Calu3 (cell line): ENCODE measurements at regions not wholly inside any gene's neighbourhood (a gene's known extent, or its start where the extent isn't known, plus 50 kb on each side); places are given as distances from the start of the nearest gene placed in this dataset.
"Not testable (repeated sequence)": the region's sequence is repeated elsewhere in the genome, so short reads cannot be mapped to it uniquely, and the experiment has no call there.

ENCODE experiments used
- BruUV-seq: library from RNA; stranded (reverse); fragments of 400-500 nt; replicated peaks from 2 replicates; lab custom pipeline; 2021; lab: Mats Ljungman, UMichigan
- CTCF ChIA-PET: fragments of 300-600 bp; sonication (Branson Sonifier 250); formaldehyde crosslinking; loops from one replicate; lab custom pipeline; 2022; ENCODE audit warnings: antibody characterized with exemption; lab: Charles Lee
- DNase-seq: peaks from one replicate; pipeline ENCODE4 v3.0.0; 2022
- H3K27ac Mint-ChIP-seq: one replicate; pipeline ENCODE4 v1.8.0; 2022; ENCODE audit warnings: mixed read lengths; ENCODE audit not compliant: unreplicated experiment
- H3K27me3 Mint-ChIP-seq: one replicate; pipeline ENCODE4 v1.8.0; 2022; ENCODE audit warnings: mixed read lengths; ENCODE audit not compliant: unreplicated experiment
- H3K36me3 Mint-ChIP-seq: one replicate; pipeline ENCODE4 v1.8.0; 2022; ENCODE audit warnings: mild to moderate bottlenecking, moderate library complexity, mixed read lengths; ENCODE audit not compliant: insufficient read depth, unreplicated experiment
- H3K4me1 Mint-ChIP-seq: one replicate; pipeline ENCODE4 v1.8.0; 2022; ENCODE audit warnings: mild to moderate bottlenecking, low read depth, mixed read lengths; ENCODE audit not compliant: unreplicated experiment
- H3K4me3 Mint-ChIP-seq: one replicate; pipeline ENCODE4 v1.8.0; 2022; ENCODE audit warnings: mild to moderate bottlenecking, low read depth, moderate library complexity, mixed read lengths; ENCODE audit not compliant: unreplicated experiment
- H3K9me3 Mint-ChIP-seq: one replicate; pipeline ENCODE4 v1.8.0; 2022; ENCODE audit warnings: low read depth, mixed read lengths; ENCODE audit not compliant: unreplicated experiment
- intact Hi-C: fragments of 100-400 bp; cut with micrococcal nuclease; formaldehyde crosslinking; loops from one replicate; pipeline ENCODE4 v1.10.0; 2022; ENCODE audit not compliant: unreplicated experiment
- TF ChIP-seq, protein P1 (sequence below): fragments of 200-600 bp; IDR thresholded peaks from one replicate; pipeline ENCODE4 v1.8.0; 2022; ENCODE audit warnings: antibody characterized with exemption; ENCODE audit not compliant: unreplicated experiment

DNA sequence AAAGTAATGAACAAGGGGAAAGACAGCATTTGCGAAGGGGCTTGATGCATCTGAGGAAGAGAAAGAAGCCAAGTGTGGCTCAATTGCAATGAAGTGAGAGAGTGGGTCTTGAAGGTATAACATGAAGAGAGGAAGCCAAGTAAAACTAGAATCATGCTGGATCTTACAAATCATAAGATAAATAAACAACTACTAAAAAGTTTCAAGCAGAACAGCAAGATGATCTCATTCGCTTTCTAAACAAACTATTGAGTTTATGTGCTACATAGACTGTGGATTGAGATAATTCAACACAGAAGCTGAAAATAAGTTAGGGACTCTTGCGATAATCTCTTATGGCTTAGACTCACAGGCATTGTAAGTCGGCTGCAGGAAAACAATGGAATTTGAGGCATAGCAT is 1310.5 kb upstream of the NRXN1 start:
- TF ChIP-seq, protein P1, sequence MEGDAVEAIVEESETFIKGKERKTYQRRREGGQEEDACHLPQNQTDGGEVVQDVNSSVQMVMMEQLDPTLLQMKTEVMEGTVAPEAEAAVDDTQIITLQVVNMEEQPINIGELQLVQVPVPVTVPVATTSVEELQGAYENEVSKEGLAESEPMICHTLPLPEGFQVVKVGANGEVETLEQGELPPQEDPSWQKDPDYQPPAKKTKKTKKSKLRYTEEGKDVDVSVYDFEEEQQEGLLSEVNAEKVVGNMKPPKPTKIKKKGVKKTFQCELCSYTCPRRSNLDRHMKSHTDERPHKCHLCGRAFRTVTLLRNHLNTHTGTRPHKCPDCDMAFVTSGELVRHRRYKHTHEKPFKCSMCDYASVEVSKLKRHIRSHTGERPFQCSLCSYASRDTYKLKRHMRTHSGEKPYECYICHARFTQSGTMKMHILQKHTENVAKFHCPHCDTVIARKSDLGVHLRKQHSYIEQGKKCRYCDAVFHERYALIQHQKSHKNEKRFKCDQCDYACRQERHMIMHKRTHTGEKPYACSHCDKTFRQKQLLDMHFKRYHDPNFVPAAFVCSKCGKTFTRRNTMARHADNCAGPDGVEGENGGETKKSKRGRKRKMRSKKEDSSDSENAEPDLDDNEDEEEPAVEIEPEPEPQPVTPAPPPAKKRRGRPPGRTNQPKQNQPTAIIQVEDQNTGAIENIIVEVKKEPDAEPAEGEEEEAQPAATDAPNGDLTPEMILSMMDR: no peak
- intact Hi-C loops: no loop called here
- no peak for DNase-seq
- BruUV-seq: no TSS peak
- Mint-ChIP-seq H3K4me3 (no peak overlapping the region), H3K9me3 (peaks cover 11% of the 10 kb centered on the region), H3K4me1 (no peaks in the 10 kb centered on the region), H3K27me3 (no peaks in the 10 kb centered on the region), H3K27ac (no peak overlapping the region), H3K36me3 (no peaks in the 10 kb centered on the region)
- CTCF ChIA-PET: no interaction called here

DNA sequence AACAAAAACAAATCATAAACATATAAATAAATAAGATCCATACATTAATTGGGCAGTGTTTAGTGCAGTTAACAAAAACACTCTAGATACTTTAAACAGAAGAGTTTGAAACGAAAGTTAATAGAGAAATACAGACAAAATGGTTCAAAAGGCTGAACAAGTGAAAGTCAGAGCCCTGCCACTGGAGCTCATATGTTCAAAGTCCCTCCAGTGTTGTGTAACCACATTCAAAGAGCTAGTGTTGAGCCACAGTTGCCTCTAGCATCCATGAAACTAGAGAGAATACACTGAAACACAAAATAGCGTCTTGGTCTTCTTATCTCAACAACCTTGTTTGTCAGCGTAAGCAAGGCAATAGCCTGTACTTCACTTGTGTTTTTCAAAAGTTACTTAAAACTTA is 1309.8 kb upstream of the NRXN1 start:
- H3K4me3 Mint-ChIP-seq: no peak overlapping the region
- no TSS peak for BruUV-seq
- TF ChIP-seq, protein P1: no peak
- H3K36me3 Mint-ChIP-seq: no peaks in the 10 kb centered on the region
- no peaks in the 10 kb centered on the region for H3K4me1 Mint-ChIP-seq
- DNase-seq: no peak
- no peak overlapping the region for H3K27ac Mint-ChIP-seq
- no peaks in the 10 kb centered on the region for H3K27me3 Mint-ChIP-seq
- peaks cover 11% of the 10 kb centered on the region for H3K9me3 Mint-ChIP-seq
- CTCF ChIA-PET: no interaction called here
- intact Hi-C loops: no loop called here

DNA sequence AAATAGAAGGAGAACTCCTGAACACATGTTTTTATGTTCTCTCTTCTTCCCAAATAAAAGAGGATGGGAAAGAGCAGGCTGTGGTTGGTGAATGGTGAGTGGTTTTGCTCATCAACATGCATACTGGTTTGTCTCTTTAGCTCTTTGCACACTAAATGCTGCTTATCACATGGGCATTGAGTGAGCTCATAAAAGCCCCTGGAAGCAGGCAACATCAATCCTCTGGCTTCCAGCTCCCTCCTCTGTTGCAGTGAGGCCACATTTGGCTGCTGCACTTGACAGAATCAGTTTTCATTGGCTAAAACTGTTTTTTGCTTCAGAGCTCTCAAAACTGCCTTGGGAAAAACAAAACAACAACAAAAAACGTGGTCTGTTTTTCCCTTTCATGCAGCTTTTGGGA is 1308.2 kb upstream of the NRXN1 start:
- no TSS peak for BruUV-seq
- Mint-ChIP-seq H3K9me3 (peaks cover 9% of the 10 kb centered on the region), H3K4me1 (no peaks in the 10 kb centered on the region)

DNA sequence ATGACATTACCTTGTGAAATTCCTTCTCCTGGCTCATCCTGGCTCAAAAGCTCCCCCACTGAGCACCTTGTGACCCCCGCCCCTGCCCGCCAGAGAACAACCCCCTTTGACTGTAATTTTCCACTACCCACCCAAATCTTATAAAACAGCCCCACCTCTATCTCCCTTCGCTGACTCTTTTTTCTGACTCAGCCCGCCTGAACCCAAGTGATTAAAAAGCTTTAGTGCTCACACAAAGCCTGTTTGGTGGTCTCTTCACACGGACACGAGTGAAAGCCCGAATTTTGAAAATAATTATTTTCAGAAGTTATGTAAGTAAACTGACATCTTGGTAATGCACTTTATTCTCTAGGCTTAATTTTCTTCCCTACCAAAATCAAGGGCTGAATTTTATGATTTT is 1305.9 kb upstream of the NRXN1 start:
- CTCF ChIA-PET, H3K27ac Mint-ChIP-seq, H3K27me3 Mint-ChIP-seq: not testable (repeated sequence)

More for the DNA sequence above, 1308.2 kb upstream of the NRXN1 start:
- intact Hi-C loops: no loop called here
- Mint-ChIP-seq H3K36me3 (no peaks in the 10 kb centered on the region), H3K27ac (no peak overlapping the region), H3K27me3 (no peaks in the 10 kb centered on the region), H3K4me3 (no peak overlapping the region)
- CTCF ChIA-PET: no interaction called here
- DNase-seq: no peak
- TF ChIP-seq, protein P1: no peak

DNA sequence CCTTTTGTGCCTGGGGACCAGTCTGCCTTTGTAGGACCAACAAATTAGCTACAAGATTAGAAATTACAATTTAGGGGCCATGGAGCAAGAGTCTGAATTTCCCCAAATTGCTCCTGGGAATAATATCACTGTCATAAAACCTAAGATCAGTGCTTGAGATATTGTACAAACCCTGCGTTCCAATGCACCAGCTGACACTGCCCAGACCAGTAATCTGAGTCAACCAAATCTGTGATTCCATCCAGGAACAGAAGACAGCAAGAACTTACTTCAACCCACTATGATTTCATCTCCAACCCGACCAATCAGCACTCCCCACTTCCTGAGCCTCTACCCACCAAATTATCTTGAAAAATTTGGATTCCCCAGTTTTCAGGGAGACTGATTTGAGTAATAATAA is 1305.0 kb upstream of the NRXN1 start:
- Mint-ChIP-seq H3K9me3 (peaks cover 14% of the 10 kb centered on the region), H3K36me3 (no peaks in the 10 kb centered on the region), H3K27ac (no peak overlapping the region), H3K4me1 (no peaks in the 10 kb centered on the region), H3K27me3 (no peaks in the 10 kb centered on the region), H3K4me3 (no peak overlapping the region)
- no TSS peak for BruUV-seq
- no peak for DNase-seq
- intact Hi-C loops: no loop called here
- CTCF ChIA-PET: no interaction called here
- TF ChIP-seq, protein P1: no peak

More for the DNA sequence above, 1305.9 kb upstream of the NRXN1 start:
- BruUV-seq, DNase-seq, H3K4me3 Mint-ChIP-seq, H3K4me1 Mint-ChIP-seq, H3K36me3 Mint-ChIP-seq, intact Hi-C loops: not testable (repeated sequence)
- peaks cover 12% of the 10 kb centered on the region for H3K9me3 Mint-ChIP-seq
